ENCODE measurements at regions not wholly inside any gene's neighbourhood (a gene's known extent, or its start where the extent isn't known, plus 50 kb on each side); places are given as distances from the start of the nearest gene placed in this dataset.
A peak's percentile ranks its signal among the peaks of the same experiment; 100 is the strongest.

DNA sequence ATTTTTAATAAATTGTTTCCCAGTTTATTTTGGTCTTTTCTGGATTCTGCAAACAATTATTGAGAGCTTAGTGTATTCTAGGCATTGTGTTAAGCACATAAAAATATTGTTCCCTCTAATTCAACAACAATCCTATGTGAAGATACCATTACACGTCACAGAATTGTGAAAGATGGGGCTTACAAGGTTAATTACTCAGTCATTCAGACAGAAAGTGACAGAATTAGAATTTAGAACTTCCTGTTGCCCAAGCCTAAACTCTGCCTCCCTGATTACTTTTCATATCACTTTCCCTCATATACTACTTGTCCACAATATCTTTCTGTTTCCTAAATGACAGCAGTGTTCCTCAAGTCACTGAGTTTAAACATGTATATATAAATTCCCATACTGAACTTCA is 186.7 kb upstream of the VEGFC start:
- H3K27ac Mint-ChIP-seq: peak overlapping the region in 2 of 7 donors; percentile 65 to 80
- peaks cover 0 to 2% (median 0%) of the 10 kb centered on the region in 7 donors for H3K9me3 Mint-ChIP-seq
- no peaks in the 10 kb centered on the region for H3K36me3 Mint-ChIP-seq
- no CpG with 5 or more reads among the region's 1 CpG for WGBS (ENCODE audit: insufficient coverage)
- Histone ChIP-seq H2AFZ (ENCODE audit: insufficient read depth, low read depth, low read length, poor library complexity, severe bottlenecking) (no peak overlapping the region), H3K9me3 (replicated peaks in 1 of 2; ENCODE audit: control insufficient read depth in 1 of 2, insufficient read depth in 1 of 2, low read length in 2 of 2) (no peaks in the 10 kb centered on the region), H3K4me1 (ENCODE audit: control insufficient read depth in 1 of 2, insufficient read depth in 2 of 2, low read length in 2 of 2) (peaks cover 12 to 19% of the 10 kb centered on the region in 2 donors), H3K79me2 (ENCODE audit: insufficient read depth, low read length) (no peaks in the 10 kb centered on the region), H3K36me3 (replicated peaks in 1 of 2; ENCODE audit: control insufficient read depth in 1 of 2, insufficient read depth in 2 of 2, low read length in 2 of 2) (no peaks in the 10 kb centered on the region), H4K20me1 (ENCODE audit: insufficient read depth, low read length) (no peaks in the 10 kb centered on the region), H3K9ac (ENCODE audit: insufficient read depth, low read length, poor library complexity, severe bottlenecking) (no peak overlapping the region), H3K27ac (ENCODE audit: low read depth in 1 of 2, low read length in 2 of 2) (peak overlapping the region in 1 of 2 donors; percentile 6), H3K4me2 (replicated peaks; ENCODE audit: extremely low read depth, low read length, poor library complexity, severe bottlenecking) (no peak overlapping the region), H3K27me3 (ENCODE audit: control insufficient read depth in 2 of 2, insufficient read depth in 2 of 2, low read length in 2 of 2) (no peaks in the 10 kb centered on the region), H3K4me3 (replicated peaks in 1 of 3; ENCODE audit: low read depth in 2 of 3, low read length in 3 of 3) (no peak overlapping the region)
- TF ChIP-seq, protein P1, sequence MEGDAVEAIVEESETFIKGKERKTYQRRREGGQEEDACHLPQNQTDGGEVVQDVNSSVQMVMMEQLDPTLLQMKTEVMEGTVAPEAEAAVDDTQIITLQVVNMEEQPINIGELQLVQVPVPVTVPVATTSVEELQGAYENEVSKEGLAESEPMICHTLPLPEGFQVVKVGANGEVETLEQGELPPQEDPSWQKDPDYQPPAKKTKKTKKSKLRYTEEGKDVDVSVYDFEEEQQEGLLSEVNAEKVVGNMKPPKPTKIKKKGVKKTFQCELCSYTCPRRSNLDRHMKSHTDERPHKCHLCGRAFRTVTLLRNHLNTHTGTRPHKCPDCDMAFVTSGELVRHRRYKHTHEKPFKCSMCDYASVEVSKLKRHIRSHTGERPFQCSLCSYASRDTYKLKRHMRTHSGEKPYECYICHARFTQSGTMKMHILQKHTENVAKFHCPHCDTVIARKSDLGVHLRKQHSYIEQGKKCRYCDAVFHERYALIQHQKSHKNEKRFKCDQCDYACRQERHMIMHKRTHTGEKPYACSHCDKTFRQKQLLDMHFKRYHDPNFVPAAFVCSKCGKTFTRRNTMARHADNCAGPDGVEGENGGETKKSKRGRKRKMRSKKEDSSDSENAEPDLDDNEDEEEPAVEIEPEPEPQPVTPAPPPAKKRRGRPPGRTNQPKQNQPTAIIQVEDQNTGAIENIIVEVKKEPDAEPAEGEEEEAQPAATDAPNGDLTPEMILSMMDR (IDR thresholded peaks at IDR 0.05): no peak
- H3K4me1 Mint-ChIP-seq: peaks cover 16% of the 10 kb centered on the region
- H3K4me3 Mint-ChIP-seq: no peak overlapping the region
- H3K27me3 Mint-ChIP-seq (ENCODE audit: low read depth in 3 of 3): peaks cover under 1 to 2% (median 2%) of the 10 kb centered on the region in 3 donors
- DNase-seq: peak; percentile 44 to 79 (median 48)
- intact Hi-C loops (cut with micrococcal nuclease): no loop called here

DNA sequence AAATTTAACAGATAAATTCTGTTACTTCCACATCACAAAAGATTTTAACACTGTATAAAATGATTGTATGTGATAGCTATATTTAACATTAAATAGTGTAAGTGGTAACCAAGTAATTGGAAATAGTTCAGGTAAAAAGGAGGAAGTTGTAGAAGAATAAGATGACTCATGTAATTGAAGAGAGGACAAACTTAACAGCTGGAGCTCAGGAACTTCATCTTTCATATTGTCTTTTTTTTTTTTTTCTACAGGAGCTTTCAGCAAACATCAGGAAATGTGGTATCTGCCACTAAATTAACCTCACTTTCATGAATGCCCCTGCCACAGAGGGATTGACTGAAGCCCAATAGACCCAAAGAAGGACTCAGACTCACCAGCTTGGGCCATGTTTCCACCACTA is 188.4 kb upstream of the VEGFC start:
- no peak overlapping the region for H3K9ac ChIP-seq (ENCODE audit: insufficient read depth, low read length, poor library complexity, severe bottlenecking)
- DNase-seq: peak in 2 of 3 donors; percentile 7 to 43
- H3K36me3 ChIP-seq (replicated peaks in 1 of 2; ENCODE audit: control insufficient read depth in 1 of 2, insufficient read depth in 2 of 2, low read length in 2 of 2): no peaks in the 10 kb centered on the region
- H2AFZ ChIP-seq (ENCODE audit: insufficient read depth, low read depth, low read length, poor library complexity, severe bottlenecking): no peak overlapping the region
- peak overlapping the region in 6 of 7 donors; percentile 35 to 83 (median 66) for H3K27ac Mint-ChIP-seq
- H3K9me3 ChIP-seq (replicated peaks in 1 of 2; ENCODE audit: control insufficient read depth in 1 of 2, insufficient read depth in 1 of 2, low read length in 2 of 2): no peaks in the 10 kb centered on the region
- peaks cover 2 to 3% (median 2%) of the 10 kb centered on the region in 3 donors for H3K27me3 Mint-ChIP-seq (ENCODE audit: low read depth in 3 of 3)
- H3K4me1 Mint-ChIP-seq: peaks cover 16% of the 10 kb centered on the region
- H3K79me2 ChIP-seq (ENCODE audit: insufficient read depth, low read length): no peaks in the 10 kb centered on the region
- H3K27me3 ChIP-seq (ENCODE audit: control insufficient read depth in 2 of 2, insufficient read depth in 2 of 2, low read length in 2 of 2): no peaks in the 10 kb centered on the region
- peak overlapping the region; percentile 32 for H3K4me2 ChIP-seq (replicated peaks; ENCODE audit: extremely low read depth, low read length, poor library complexity, severe bottlenecking)
- H3K4me3 ChIP-seq (replicated peaks in 1 of 3; ENCODE audit: low read depth in 2 of 3, low read length in 3 of 3): peak overlapping the region in 1 of 3 experiments; percentile 24
- no peak overlapping the region for H3K4me3 Mint-ChIP-seq
- H3K4me1 ChIP-seq (ENCODE audit: control insufficient read depth in 1 of 2, insufficient read depth in 2 of 2, low read length in 2 of 2): peaks cover 12 to 19% of the 10 kb centered on the region in 2 donors
- TF ChIP-seq, protein P1 (IDR thresholded peaks at IDR 0.05): no peak
- intact Hi-C loops (cut with micrococcal nuclease): no loop called here
- H3K36me3 Mint-ChIP-seq: no peaks in the 10 kb centered on the region
- H3K9me3 Mint-ChIP-seq: peaks cover 0 to 3% (median 0%) of the 10 kb centered on the region in 7 donors
- H3K27ac ChIP-seq (ENCODE audit: low read depth in 1 of 2, low read length in 2 of 2): peak overlapping the region in 1 of 2 donors; percentile 74
- no peaks in the 10 kb centered on the region for H4K20me1 ChIP-seq (ENCODE audit: insufficient read depth, low read length)

Data from CD14-positive monocyte (primary cell).